ENCODE measurements at regions not wholly inside any gene's neighbourhood (a gene's known extent, or its start where the extent isn't known, plus 50 kb on each side); places are given as distances from the start of the nearest gene placed in this dataset.

DNA sequence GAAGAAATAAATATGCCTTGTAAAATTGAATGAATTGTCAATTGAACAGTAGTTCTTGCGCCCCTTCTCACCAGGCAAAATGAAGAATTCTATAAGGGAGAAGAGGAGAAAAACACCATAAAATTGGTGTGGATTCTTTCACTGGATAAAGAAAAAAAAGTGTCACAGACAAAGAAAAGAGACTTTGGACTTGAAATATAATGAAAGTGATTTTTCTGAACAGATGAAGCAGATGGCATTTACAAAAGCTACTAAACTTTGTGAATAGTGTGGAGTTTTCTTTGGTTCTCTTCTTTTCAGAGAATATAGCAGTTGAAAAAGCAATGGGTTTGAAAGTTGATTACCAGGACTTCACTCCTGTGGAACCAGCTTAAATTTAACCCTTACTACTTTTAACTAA, 945.7 kb downstream of the DSC3 start:
- no peak overlapping the region for H3K4me3 ChIP-seq (ENCODE audit: low read length)
- TF ChIP-seq, protein P1, sequence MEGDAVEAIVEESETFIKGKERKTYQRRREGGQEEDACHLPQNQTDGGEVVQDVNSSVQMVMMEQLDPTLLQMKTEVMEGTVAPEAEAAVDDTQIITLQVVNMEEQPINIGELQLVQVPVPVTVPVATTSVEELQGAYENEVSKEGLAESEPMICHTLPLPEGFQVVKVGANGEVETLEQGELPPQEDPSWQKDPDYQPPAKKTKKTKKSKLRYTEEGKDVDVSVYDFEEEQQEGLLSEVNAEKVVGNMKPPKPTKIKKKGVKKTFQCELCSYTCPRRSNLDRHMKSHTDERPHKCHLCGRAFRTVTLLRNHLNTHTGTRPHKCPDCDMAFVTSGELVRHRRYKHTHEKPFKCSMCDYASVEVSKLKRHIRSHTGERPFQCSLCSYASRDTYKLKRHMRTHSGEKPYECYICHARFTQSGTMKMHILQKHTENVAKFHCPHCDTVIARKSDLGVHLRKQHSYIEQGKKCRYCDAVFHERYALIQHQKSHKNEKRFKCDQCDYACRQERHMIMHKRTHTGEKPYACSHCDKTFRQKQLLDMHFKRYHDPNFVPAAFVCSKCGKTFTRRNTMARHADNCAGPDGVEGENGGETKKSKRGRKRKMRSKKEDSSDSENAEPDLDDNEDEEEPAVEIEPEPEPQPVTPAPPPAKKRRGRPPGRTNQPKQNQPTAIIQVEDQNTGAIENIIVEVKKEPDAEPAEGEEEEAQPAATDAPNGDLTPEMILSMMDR (IDR thresholded peaks at IDR 0.05; ENCODE audit: insufficient read depth, low read depth, low read length, missing control alignments), result no peak
- DNase-seq (ENCODE audit: low read depth), result no peak

DNA sequence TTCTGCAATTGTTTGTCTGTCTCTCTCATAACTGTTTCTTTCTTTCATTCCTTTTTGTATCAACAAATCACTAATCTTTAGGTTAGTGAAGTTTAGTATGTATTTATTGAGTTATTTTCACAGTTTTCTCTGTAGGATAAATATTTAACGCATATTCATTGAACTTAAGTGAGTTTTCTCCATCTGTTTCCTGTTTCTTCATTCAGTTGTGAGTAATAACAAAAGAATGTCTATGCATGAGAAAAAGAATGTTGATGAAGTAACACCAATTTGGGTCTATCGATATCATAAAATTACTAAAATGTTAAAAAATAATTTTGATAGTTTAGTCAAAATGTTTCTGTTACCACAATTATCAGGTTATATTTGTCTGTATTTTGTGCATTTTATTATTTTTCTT, 948.0 kb downstream of the DSC3 start:
- no peak overlapping the region for H3K4me3 ChIP-seq (ENCODE audit: low read length)
- peak; percentile 46 for DNase-seq (ENCODE audit: low read depth)
- TF ChIP-seq, protein P1 (IDR thresholded peaks at IDR 0.05; ENCODE audit: insufficient read depth, low read depth, low read length, missing control alignments), result no peak

DNA sequence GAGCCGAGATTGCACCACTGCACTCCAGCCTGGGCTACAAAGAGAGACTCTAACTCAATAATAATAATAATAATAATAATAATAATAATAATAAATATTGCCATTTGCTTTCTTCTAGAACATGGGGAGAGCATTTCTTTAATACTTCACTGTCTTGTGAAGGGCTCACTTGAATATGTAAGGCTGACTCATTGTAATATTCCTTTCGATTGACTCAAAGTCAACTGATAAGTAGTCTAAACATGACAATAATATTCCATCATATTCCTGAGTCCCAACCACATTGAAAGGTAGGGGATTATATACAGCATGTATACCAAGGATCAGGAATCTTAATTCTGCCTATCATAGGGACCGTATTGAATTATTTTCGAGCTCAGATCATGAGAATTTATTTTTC, 949.2 kb downstream of the DSC3 start:
- H3K4me3 ChIP-seq (ENCODE audit: low read length), result no peak overlapping the region
- TF ChIP-seq, protein P1 (IDR thresholded peaks at IDR 0.05; ENCODE audit: insufficient read depth, low read depth, low read length, missing control alignments), result no peak
- peak; percentile 15 for DNase-seq (ENCODE audit: low read depth)

DNA sequence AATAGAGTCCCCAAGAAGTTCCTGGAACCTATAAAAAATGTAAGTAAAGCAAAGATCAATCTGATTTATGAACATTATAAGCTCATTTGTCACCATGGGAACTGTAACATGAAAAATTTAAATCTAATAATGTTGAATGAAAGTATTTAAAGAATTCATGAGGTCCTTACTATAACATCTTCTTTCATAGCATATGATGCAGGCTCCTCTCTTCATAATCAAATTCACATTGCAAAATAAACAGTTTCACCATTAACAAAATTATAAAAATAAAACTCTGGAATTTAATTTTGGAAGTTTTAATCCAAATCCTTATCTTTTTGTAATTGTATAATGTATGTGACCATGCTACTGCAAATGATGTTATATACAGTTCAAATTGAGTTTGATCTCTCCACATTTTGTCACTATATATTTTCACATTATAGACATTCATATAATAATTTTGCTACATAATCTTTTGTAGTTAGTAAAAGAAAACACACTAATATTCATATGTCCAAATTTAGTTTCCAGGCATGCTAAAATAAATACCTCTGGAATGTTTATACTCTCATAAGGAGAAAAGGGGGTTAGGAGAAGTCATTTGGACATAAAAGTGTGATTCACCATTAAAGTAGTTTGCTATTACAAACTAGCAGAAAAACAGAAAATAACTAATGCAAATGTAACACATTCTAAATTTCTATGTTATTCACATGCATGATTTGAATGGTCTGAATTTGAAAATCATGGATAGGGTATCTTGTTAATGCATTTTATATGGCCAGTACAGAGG, 954.1 kb downstream of the DSC3 start:
- no peak for DNase-seq (ENCODE audit: low read depth)
- no peak overlapping the region for H3K4me3 ChIP-seq (ENCODE audit: low read length)
- TF ChIP-seq, protein P1 (IDR thresholded peaks at IDR 0.05; ENCODE audit: insufficient read depth, low read depth, low read length, missing control alignments), result no peak

DNA sequence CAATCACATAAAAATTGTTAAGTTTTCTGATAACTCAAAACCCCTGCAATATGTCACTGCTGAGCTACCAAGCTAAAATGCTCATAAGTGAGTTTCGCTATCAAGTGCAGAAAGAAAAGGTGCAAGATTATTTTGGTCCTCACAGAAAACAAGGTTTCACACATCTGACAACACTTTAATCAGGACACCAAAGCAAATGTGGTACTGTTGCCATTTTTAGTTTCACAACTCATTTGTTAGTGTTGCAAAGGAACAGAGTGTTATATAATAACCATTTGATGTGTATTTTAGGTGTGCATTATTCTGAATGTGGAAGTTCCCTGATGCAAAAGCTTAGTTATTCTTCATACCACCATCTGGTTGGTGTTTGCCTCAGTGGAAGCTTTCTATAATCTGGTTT, 956.2 kb downstream of the DSC3 start:
- TF ChIP-seq, protein P1 (IDR thresholded peaks at IDR 0.05; ENCODE audit: insufficient read depth, low read depth, low read length, missing control alignments), result no peak
- DNase-seq (ENCODE audit: low read depth), result no peak

DNA sequence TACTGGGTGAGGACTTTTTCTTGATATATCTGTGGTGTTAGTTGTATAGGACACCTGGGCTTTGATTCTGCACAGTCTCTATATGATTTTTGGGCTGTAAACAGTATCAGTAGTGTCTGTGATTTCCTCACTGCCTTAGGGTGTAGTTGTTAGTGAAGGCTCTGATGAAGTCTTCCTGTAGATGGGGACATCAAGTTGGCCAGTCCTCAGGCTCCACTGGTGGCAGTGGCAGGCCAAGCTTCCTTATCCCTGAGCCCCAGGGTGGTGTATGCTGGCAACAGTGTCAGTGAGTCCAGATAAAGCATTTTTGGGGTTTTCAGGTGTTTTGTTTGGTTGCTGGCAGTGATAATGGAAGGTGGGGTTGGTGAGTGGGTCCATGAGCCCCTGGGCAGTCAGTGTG, 961.4 kb downstream of the DSC3 start:
- no peak overlapping the region for H3K4me3 ChIP-seq (ENCODE audit: low read length)
- TF ChIP-seq, protein P1 (IDR thresholded peaks at IDR 0.05; ENCODE audit: insufficient read depth, low read depth, low read length, missing control alignments), result no peak

More for the DNA sequence above, 956.2 kb downstream of the DSC3 start:
- H3K4me3 ChIP-seq (ENCODE audit: low read length), result no peak overlapping the region

More for the DNA sequence above, 961.4 kb downstream of the DSC3 start:
- no peak for DNase-seq (ENCODE audit: low read depth)
